ENCODE measurements at regions not wholly inside any gene's neighbourhood (a gene's known extent, or its start where the extent isn't known, plus 50 kb on each side); places are given as distances from the start of the nearest gene placed in this dataset.

- no peaks in the 10 kb centered on the region for H4K20me1 ChIP-seq (ENCODE audit: insufficient read depth)
- H3K9ac ChIP-seq (ENCODE audit: low read length) = no peak overlapping the region
- no peaks in the 10 kb centered on the region for H3K27me3 ChIP-seq (ENCODE audit: insufficient read depth, low read depth, low read length)
- H3F3A ChIP-seq (ENCODE audit: insufficient read depth, low read length, poor library complexity, severe bottlenecking) = no peaks in the 10 kb centered on the region
- no peaks in the 10 kb centered on the region for H3K36me3 ChIP-seq (ENCODE audit: insufficient read depth, low read length)
- H2AFZ ChIP-seq (ENCODE audit: low read depth, low read length) = no peak overlapping the region
- no peaks in the 10 kb centered on the region for H3K79me2 ChIP-seq (replicated peaks; ENCODE audit: insufficient read depth, low read length)
- H3K4me3 ChIP-seq (ENCODE audit: low read length) = no peak overlapping the region
- no peak overlapping the region for H3K27ac ChIP-seq (ENCODE audit: low read length)
- H3K4me2 ChIP-seq (ENCODE audit: low read length) = no peak overlapping the region
- H3K9me2 ChIP-seq (ENCODE audit: insufficient read depth, low read length) = no peaks in the 10 kb centered on the region
- TF ChIP-seq EZH2 (IDR thresholded peaks at IDR 0.05; ENCODE audit: borderline replicate concordance, insufficient read depth, low read length, poor library complexity, severe bottlenecking) (no peak), RAD21 (conservative IDR thresholded peaks at IDR 0.05) (no peak), SMC3 (conservative IDR thresholded peaks at IDR 0.05; ENCODE audit: poor library complexity) (no peak), CTCF (IDR thresholded peaks at IDR 0.05; ENCODE audit: poor library complexity, severe bottlenecking) (no peak), EP300 (conservative IDR thresholded peaks at IDR 0.05; ENCODE audit: poor library complexity, severe bottlenecking) (no peak), MXI1 (conservative IDR thresholded peaks at IDR 0.05; ENCODE audit: poor library complexity, severe bottlenecking) (no peak), TAF1 (IDR thresholded peaks at IDR 0.05; ENCODE audit: low read depth) (no peak), POLR2AphosphoS5 (IDR thresholded peaks at IDR 0.05) (no peak), REST (IDR thresholded peaks at IDR 0.05; ENCODE audit: borderline replicate concordance) (no peak)
- H3K9me3 ChIP-seq (ENCODE audit: low read length) = no peaks in the 10 kb centered on the region
Measured at GRCh38 chr2:16365366-16365765, 300.3 kb downstream of the CYRIA start.

- H2AFZ ChIP-seq (ENCODE audit: low read depth, low read length) = no peak overlapping the region
- H3K27ac ChIP-seq (ENCODE audit: low read length) = no peak overlapping the region
- H3K9me3 ChIP-seq (ENCODE audit: low read length) = no peaks in the 10 kb centered on the region
- H3K9ac ChIP-seq (ENCODE audit: low read length) = no peak overlapping the region
- H4K20me1 ChIP-seq (ENCODE audit: insufficient read depth) = no peaks in the 10 kb centered on the region
- H3K36me3 ChIP-seq (ENCODE audit: insufficient read depth, low read length) = no peaks in the 10 kb centered on the region
- H3K4me2 ChIP-seq (ENCODE audit: low read length) = no peak overlapping the region
- H3K4me3 ChIP-seq (ENCODE audit: low read length) = no peak overlapping the region
- no peaks in the 10 kb centered on the region for H3K79me2 ChIP-seq (replicated peaks; ENCODE audit: insufficient read depth, low read length)
- no peaks in the 10 kb centered on the region for H3F3A ChIP-seq (ENCODE audit: insufficient read depth, low read length, poor library complexity, severe bottlenecking)
- H3K9me2 ChIP-seq (ENCODE audit: insufficient read depth, low read length) = no peaks in the 10 kb centered on the region
- no peak for TF ChIP-seq RAD21 (conservative IDR thresholded peaks at IDR 0.05)
- no peak for TF ChIP-seq SMC3 (conservative IDR thresholded peaks at IDR 0.05; ENCODE audit: poor library complexity)
- no peak for TF ChIP-seq EP300 (conservative IDR thresholded peaks at IDR 0.05; ENCODE audit: poor library complexity, severe bottlenecking)
- TF ChIP-seq EZH2 (IDR thresholded peaks at IDR 0.05; ENCODE audit: borderline replicate concordance, insufficient read depth, low read length, poor library complexity, severe bottlenecking) = no peak
- no peak for TF ChIP-seq CTCF (IDR thresholded peaks at IDR 0.05; ENCODE audit: poor library complexity, severe bottlenecking)
- no peak for TF ChIP-seq POLR2AphosphoS5 (IDR thresholded peaks at IDR 0.05)
- TF ChIP-seq MXI1 (conservative IDR thresholded peaks at IDR 0.05; ENCODE audit: poor library complexity, severe bottlenecking) = no peak
- no peak for TF ChIP-seq REST (IDR thresholded peaks at IDR 0.05; ENCODE audit: borderline replicate concordance)
- TF ChIP-seq TAF1 (IDR thresholded peaks at IDR 0.05; ENCODE audit: low read depth) = no peak
- no peaks in the 10 kb centered on the region for H3K27me3 ChIP-seq (ENCODE audit: insufficient read depth, low read depth, low read length)
Measured at GRCh38 chr2:16363581-16363980, 302.1 kb downstream of the CYRIA start.
